BJ (cell line): ENCODE measurements at regions not wholly inside any gene's neighbourhood (a gene's known extent, or its start where the extent isn't known, plus 50 kb on each side); places are given as distances from the start of the nearest gene placed in this dataset.

Experiments used
- CTCF ChIA-PET: fragments of 350-600 bp; formaldehyde crosslinking; extraction: SDS; loops from one replicate; lab custom pipeline; 2021; ENCODE audit warnings: antibody characterized with exemption, inconsistent platforms; lab: Yijun Ruan, JAX
- POLR2A ChIA-PET: fragments of 300-600 bp; sonication (Branson Sonifier 250); formaldehyde crosslinking; extraction: SDS; loops from one replicate; lab custom pipeline; 2021; ENCODE audit warnings: antibody characterized with exemption; lab: Charles Lee
- DNase-seq: peaks from one replicate; pipeline ENCODE4 v3.0.0-alpha.2; 2011; ENCODE audit warnings: low read depth
- H3K27me3 ChIP-seq: 2 replicates; pipeline ENCODE4 v1.6.0; 2011; ENCODE audit warnings: low read length; ENCODE audit not compliant: control insufficient read depth, insufficient read depth
- H3K36me3 ChIP-seq: 2 replicates; pipeline ENCODE4 v1.5.1; 2011; ENCODE audit warnings: low read length; ENCODE audit not compliant: control insufficient read depth, insufficient read depth
- H3K4me3 ChIP-seq: 2 replicates; pipeline ENCODE4 v1.5.1; 2011; ENCODE audit warnings: low read depth, mild to moderate bottlenecking, control low read depth, low read length
- TF ChIP-seq, protein P1 (sequence below): IDR thresholded peaks from 2 replicates; pipeline ENCODE4 v1.5.1; 2011; ENCODE audit warnings: low read depth, mild to moderate bottlenecking, control low read depth, inconsistent platforms, low read length, moderate library complexity; ENCODE audit not compliant: insufficient read depth

DNA sequence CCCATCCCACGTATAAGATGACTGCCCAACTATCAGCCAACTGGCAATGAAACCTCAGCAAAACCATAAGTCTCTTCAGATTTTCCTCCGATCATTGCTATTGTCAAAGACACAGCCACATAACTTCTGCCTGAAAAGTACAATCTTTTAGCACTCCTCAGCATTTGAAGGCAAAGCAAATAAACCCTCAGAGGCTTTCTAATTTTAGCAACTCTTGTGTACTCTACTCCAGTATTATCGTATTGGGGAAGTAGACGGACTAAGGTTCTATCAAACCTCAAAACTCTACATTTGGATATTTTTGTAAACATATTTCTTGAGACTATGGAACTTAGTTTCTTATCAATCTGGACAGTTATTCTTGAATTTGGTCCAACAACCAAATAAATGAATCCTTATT, 1206.2 kb upstream of the NCAM2 start:
- Histone ChIP-seq H3K27me3 (no peaks in the 10 kb centered on the region), H3K4me3 (no peak overlapping the region), H3K36me3 (no peaks in the 10 kb centered on the region)
- POLR2A ChIA-PET, result no interaction called here
- CTCF ChIA-PET, result no interaction called here
- no peak for DNase-seq
- TF ChIP-seq, protein P1, sequence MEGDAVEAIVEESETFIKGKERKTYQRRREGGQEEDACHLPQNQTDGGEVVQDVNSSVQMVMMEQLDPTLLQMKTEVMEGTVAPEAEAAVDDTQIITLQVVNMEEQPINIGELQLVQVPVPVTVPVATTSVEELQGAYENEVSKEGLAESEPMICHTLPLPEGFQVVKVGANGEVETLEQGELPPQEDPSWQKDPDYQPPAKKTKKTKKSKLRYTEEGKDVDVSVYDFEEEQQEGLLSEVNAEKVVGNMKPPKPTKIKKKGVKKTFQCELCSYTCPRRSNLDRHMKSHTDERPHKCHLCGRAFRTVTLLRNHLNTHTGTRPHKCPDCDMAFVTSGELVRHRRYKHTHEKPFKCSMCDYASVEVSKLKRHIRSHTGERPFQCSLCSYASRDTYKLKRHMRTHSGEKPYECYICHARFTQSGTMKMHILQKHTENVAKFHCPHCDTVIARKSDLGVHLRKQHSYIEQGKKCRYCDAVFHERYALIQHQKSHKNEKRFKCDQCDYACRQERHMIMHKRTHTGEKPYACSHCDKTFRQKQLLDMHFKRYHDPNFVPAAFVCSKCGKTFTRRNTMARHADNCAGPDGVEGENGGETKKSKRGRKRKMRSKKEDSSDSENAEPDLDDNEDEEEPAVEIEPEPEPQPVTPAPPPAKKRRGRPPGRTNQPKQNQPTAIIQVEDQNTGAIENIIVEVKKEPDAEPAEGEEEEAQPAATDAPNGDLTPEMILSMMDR, result no peak

DNA sequence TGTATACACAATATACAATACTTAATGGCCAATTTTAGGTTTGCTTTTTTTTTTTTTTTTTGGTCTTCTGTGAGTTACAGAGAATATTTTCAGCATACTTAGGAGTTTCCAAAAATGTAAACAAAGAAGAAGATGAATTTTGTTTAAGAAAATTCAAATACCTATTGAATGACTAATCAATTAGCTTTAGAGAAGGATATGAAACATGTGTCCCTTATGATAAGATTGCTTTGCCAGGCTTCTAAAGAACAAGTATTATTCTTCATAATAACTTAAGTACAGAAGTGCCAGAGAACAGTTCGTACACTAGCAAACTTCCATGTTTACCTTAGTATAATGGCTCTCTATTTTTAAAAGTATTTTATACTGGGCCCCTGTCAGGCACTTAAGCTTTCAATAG, 1191.0 kb upstream of the NCAM2 start:
- H3K27me3 ChIP-seq, result no peaks in the 10 kb centered on the region
- no peak for DNase-seq
- H3K4me3 ChIP-seq, result no peak overlapping the region
- CTCF ChIA-PET, result no interaction called here
- TF ChIP-seq, protein P1, result no peak
- no peaks in the 10 kb centered on the region for H3K36me3 ChIP-seq
- POLR2A ChIA-PET, result no interaction called here

DNA sequence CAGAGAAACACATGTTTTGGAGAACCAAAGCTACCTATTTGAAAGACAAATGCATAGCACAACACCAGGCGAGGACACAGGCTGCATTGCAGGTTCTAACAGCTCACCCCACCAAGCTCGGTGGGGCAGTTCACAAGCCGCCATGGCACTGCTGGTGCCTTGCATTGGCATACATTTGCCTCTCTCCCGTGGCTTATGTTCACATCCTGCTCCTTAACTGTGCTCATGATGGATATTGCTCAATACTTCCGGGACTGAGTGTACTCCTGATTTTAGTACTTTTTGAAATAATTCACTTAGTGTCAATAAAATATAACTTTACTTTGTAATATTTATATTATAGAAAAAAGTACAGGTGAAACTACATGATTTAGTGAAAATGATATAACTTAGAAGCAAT, 1187.4 kb upstream of the NCAM2 start:
- CTCF ChIA-PET, result no interaction called here
- Histone ChIP-seq H3K36me3 (no peaks in the 10 kb centered on the region), H3K4me3 (no peak overlapping the region), H3K27me3 (no peaks in the 10 kb centered on the region)
- DNase-seq, result no peak
- POLR2A ChIA-PET, result no interaction called here
- TF ChIP-seq, protein P1, result no peak

DNA sequence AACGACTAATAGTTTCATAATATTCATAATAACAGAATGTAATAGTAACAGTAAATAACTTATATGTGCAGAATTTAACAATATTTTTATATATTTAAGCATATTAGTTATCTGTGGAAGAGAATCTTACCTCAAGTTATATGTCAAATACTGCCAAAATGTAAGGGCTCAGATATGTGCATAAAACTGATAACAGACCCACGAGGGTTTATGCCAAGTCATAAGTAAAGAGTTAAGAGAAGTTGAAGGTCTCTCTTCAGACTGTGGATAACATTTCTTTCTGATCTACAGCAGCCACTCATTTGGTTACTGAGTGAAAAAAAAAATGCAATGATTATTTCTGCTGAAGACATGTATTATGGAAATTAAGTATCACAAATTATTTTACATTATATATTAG, 1167.8 kb upstream of the NCAM2 start:
- Histone ChIP-seq H3K4me3 (no peak overlapping the region), H3K36me3 (no peaks in the 10 kb centered on the region), H3K27me3 (no peaks in the 10 kb centered on the region)
- ChIA-PET CTCF (no interaction called here), POLR2A (no interaction called here)
- TF ChIP-seq, protein P1, result no peak
- no peak for DNase-seq

DNA sequence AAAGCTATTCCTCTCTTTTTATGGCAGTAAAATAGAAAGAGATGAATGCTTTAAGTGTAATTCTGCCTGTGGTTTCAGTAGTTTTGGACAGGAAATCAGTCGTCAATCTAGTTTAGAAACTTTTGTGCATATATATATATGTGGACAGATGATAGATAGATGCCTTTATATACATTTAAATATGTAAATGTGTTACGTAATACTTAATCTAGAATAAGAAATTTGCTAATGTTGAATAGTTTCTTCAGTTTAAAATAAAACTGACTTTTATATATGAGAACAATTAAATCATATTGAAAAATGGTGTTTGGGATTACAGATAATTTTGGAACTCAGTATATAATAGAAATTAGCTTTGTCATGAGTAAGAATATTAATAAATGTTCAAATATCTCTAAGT, 1165.7 kb upstream of the NCAM2 start:
- ChIA-PET CTCF (no interaction called here), POLR2A (no interaction called here)
- no peaks in the 10 kb centered on the region for H3K27me3 ChIP-seq
- no peak overlapping the region for H3K4me3 ChIP-seq
- no peak for DNase-seq
- TF ChIP-seq, protein P1, result no peak
- H3K36me3 ChIP-seq, result no peaks in the 10 kb centered on the region
